Gastrocnemius medialis (tissue), 4 donors: ENCODE measurements at regions not wholly inside any gene's neighbourhood (a gene's known extent, or its start where the extent isn't known, plus 50 kb on each side); places are given as distances from the start of the nearest gene placed in this dataset.
"Not testable (repeated sequence)": the region's sequence is repeated elsewhere in the genome, so short reads cannot be mapped to it uniquely, and the experiment has no call there.

Source experiments
- ATAC-seq, 2 donors: fragments of 150-250 bp; one replicate each; pipeline ENCODE4 v1.9.1; 2016
- DNase-seq, 2 donors: peaks; one replicate each; pipeline ENCODE4 v3.0.0-alpha.2; 2019
- H3K27ac ChIP-seq, 4 donors: fragments of 200-600 bp; sonication (generic); 1 replicate in 1 of 4; 2 replicates in 3 of 4; pipeline ENCODE4 v1.5.1; 2016 to 2018; ENCODE audit warnings: mild to moderate bottlenecking in 2 of 4, moderate library complexity in 1 of 4
- H3K27me3 ChIP-seq, 3 donors: fragments of 200-600 bp; sonication (generic) in 2 of 3; 1 replicate in 1 of 3; 2 replicates in 2 of 3; pipeline versions ENCODE4 v1.5.1 to v1.6.0; 2016 to 2019; ENCODE audit warnings: mild to moderate bottlenecking in 1 of 3, moderate library complexity in 1 of 3
- H3K36me3 ChIP-seq, 2 donors: fragments of 200-600 bp; sonication (generic) in 1 of 2; one replicate each; pipeline ENCODE4 v1.5.1; 2017 to 2018
- H3K4me1 ChIP-seq, 2 donors: fragments of 200-600 bp; sonication (generic) in 1 of 2; one replicate each; pipeline ENCODE4 v1.5.1; 2016 to 2017; ENCODE audit warnings: mild to moderate bottlenecking in 2 of 2
- H3K4me3 ChIP-seq, 4 donors: fragments of 200-600 bp; sonication (generic) in 3 of 4; 1 replicate in 1 of 4; 2 replicates in 3 of 4; pipeline ENCODE4 v1.5.1; 2016 to 2019; ENCODE audit warnings: mild to moderate bottlenecking in 2 of 4
- H3K9me3 ChIP-seq, 3 donors: fragments of 200-600 bp; sonication (generic) in 2 of 3; 1 replicate in 1 of 3; 2 replicates in 2 of 3; pipeline ENCODE4 v1.5.1; 2016 to 2019
- POLR2A ChIP-seq, 2 donors: fragments of 450-650 bp; IDR thresholded peaks; one replicate each; pipeline ENCODE4 v1.6.1; 2017; ENCODE audit warnings: antibody characterized with exemption in 2 of 2, mild to moderate bottlenecking in 2 of 2, moderate library complexity in 2 of 2
- in situ Hi-C, 4 donors: fragments of 200-750 bp; cut with MboI; loops; one replicate each; pipeline versions ENCODE4 v1.15.0 to v1.8.0; 2017; ENCODE audit warnings: low sequenced_read_pairs in 4 of 4
- intact Hi-C: fragments of 100-400 bp; cut with DNase I; formaldehyde crosslinking; loops from one replicate; pipeline ENCODE4 v1.15.1; 2023; ENCODE audit warnings: low total_unique reads
- TF ChIP-seq, protein P1 (sequence below), 5 experiments: fragments of 450-650 bp in 3 of 5; fragments of 200-600 bp in 2 of 5; sonication (generic) in 2 of 5; IDR thresholded peaks in 4 of 5; conservative IDR thresholded peaks in 1 of 5; 1 replicate in 4 of 5; 2 replicates in 1 of 5; pipeline ENCODE4 v1.5.1; 2016 to 2019; ENCODE audit warnings: antibody characterized with exemption in 5 of 5, mild to moderate bottlenecking in 3 of 5, moderate library complexity in 3 of 5

DNA sequence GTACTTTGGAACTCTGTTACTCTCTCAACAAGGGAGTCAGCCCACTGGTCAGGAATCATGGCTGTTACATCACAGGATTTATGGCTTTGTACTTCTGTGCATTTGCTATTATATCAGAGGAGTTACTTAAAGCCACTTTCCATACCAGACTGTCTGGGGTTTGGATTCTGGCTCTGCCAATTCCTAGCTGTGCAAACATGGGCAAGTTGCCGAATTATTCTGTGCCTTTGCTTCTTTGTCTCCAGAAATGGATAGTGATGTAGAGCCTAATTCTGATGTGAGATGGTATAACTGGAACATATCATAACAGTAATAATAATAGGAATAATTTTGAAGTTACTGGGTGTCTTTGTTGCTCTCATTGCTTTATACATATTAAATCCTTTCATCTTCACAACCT lies 1047.3 kb upstream of the SEMA6A start:
- DNase-seq (no peak), ATAC-seq (no peak)
- Histone ChIP-seq H3K9me3 (no peaks in the 10 kb centered on the region), H3K36me3 (no peaks in the 10 kb centered on the region), H3K4me3 (no peak overlapping the region), H3K27ac (no peak overlapping the region), H3K4me1 (no peaks in the 10 kb centered on the region), H3K27me3 (no peaks in the 10 kb centered on the region)
- in situ Hi-C loops (no loop called here), intact Hi-C loops (no loop called here)
- TF ChIP-seq, protein P1, sequence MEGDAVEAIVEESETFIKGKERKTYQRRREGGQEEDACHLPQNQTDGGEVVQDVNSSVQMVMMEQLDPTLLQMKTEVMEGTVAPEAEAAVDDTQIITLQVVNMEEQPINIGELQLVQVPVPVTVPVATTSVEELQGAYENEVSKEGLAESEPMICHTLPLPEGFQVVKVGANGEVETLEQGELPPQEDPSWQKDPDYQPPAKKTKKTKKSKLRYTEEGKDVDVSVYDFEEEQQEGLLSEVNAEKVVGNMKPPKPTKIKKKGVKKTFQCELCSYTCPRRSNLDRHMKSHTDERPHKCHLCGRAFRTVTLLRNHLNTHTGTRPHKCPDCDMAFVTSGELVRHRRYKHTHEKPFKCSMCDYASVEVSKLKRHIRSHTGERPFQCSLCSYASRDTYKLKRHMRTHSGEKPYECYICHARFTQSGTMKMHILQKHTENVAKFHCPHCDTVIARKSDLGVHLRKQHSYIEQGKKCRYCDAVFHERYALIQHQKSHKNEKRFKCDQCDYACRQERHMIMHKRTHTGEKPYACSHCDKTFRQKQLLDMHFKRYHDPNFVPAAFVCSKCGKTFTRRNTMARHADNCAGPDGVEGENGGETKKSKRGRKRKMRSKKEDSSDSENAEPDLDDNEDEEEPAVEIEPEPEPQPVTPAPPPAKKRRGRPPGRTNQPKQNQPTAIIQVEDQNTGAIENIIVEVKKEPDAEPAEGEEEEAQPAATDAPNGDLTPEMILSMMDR (IDR thresholded peaks at IDR 0.05 in 4 of 5, conservative IDR thresholded peaks at IDR 0.05 in 1 of 5), result no peak
- no peak for TF ChIP-seq POLR2A (IDR thresholded peaks at IDR 0.05)

DNA sequence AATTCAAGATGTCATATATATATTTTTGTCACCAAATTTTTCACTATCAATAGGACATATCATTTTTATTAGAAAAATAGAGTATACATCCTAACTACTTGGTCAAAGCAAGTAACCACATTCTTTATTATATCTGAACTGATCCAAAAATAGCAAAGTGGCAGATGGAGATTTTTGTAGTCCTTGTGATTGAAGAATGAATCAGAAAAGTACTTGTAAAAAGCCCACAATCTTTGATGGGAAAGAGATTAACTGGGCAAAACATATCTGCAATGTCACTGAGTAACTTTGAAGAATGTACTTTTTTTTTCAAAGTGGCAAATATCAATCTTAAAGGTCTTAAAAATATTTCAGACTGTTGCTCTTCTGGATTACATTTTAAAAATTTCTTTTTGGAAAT lies 1040.6 kb upstream of the SEMA6A start:
- no peaks in the 10 kb centered on the region for H3K9me3 ChIP-seq
- H3K27ac ChIP-seq, result no peak overlapping the region
- ATAC-seq (no peak), DNase-seq (no peak)
- no peaks in the 10 kb centered on the region for H3K4me1 ChIP-seq
- in situ Hi-C loops (no loop called here), intact Hi-C loops (no loop called here)
- H3K4me3 ChIP-seq, result no peak overlapping the region
- TF ChIP-seq POLR2A (IDR thresholded peaks at IDR 0.05), result no peak
- TF ChIP-seq, protein P1 (IDR thresholded peaks at IDR 0.05 in 4 of 5, conservative IDR thresholded peaks at IDR 0.05 in 1 of 5), result no peak
- no peaks in the 10 kb centered on the region for H3K36me3 ChIP-seq
- no peaks in the 10 kb centered on the region for H3K27me3 ChIP-seq

DNA sequence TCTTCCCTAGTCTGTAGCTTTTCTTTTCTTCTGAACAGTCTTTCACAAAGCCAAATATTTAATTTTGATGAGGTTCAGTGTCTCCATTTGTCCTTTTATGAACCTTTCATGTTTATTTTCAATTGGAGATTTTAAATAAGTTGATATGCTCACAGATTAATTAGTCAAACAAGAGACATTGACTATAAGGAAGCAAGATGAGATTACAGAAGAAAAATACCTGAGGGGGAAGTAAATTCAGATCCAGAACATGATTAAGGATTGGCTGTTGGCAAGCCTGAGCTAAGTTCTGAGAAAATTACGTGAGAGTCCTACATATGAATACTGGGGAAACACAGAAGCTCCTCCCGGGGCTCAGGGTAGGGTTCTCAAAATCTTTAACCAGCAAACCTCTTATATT lies 1039.8 kb upstream of the SEMA6A start:
- intact Hi-C loops, result no loop called here
- TF ChIP-seq, protein P1 (IDR thresholded peaks at IDR 0.05 in 4 of 5, conservative IDR thresholded peaks at IDR 0.05 in 1 of 5), result no peak
- no peak for TF ChIP-seq POLR2A (IDR thresholded peaks at IDR 0.05)
- ATAC-seq (no peak), DNase-seq (no peak)
- no peaks in the 10 kb centered on the region for H3K36me3 ChIP-seq
- no peaks in the 10 kb centered on the region for H3K27me3 ChIP-seq
- in situ Hi-C loops, result no loop called here
- no peak overlapping the region for H3K27ac ChIP-seq
- H3K4me1 ChIP-seq, result no peaks in the 10 kb centered on the region
- H3K9me3 ChIP-seq, result no peaks in the 10 kb centered on the region
- no peak overlapping the region for H3K4me3 ChIP-seq

DNA sequence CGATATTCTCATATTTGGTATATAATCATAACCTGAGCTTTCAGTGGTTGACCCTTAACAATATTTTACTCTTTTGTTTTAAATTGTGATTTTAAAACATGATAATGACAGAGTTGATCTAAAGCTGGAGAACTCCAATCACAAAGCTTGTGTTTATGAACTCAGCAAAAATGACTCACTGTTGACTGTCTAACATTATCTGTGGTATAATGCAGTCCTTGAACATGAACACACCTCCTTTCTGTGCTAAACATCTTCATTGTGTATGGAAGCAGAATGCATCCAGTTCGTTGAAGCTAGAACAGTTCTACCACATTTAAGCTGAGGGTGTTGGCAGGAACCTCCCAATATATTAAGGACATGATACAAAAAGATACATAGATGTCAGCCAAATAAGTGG lies 1030.2 kb upstream of the SEMA6A start:
- no peaks in the 10 kb centered on the region for H3K36me3 ChIP-seq
- no peak for DNase-seq
- H3K27me3 ChIP-seq, result no peaks in the 10 kb centered on the region
- intact Hi-C loops, result no loop called here
- no peak for ATAC-seq
- H3K4me3 ChIP-seq, result no peak overlapping the region
- H3K4me1 ChIP-seq, result no peaks in the 10 kb centered on the region
- no peak overlapping the region for H3K27ac ChIP-seq
- in situ Hi-C loops, result no loop called here
- TF ChIP-seq, protein P1 (IDR thresholded peaks at IDR 0.05 in 4 of 5, conservative IDR thresholded peaks at IDR 0.05 in 1 of 5), result no peak
- TF ChIP-seq POLR2A (IDR thresholded peaks at IDR 0.05), result no peak
- no peaks in the 10 kb centered on the region for H3K9me3 ChIP-seq

DNA sequence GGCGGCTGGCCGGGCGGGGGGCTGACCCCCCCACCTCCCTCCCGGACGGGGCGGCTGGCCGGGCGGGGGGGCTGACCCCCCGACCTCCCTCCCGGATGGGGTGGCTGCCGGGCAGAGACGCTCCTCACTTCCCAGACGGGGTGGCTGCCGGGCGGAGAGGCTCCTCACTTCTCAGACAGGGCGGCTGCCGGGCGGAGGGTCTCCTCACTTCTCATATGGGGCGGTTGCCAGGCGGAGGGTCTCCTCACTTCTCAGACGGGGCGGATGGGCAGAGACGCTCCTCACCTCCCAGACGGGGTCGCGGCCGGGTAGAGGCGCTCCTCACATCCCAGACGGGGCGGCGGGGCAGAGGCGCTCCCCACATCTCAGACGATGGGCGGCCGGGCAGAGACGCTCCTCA lies 1025.2 kb upstream of the SEMA6A start:
- DNase-seq, in situ Hi-C loops, H3K4me3 ChIP-seq, H3K9me3 ChIP-seq, H3K36me3 ChIP-seq, H3K27me3 ChIP-seq, H3K27ac ChIP-seq, intact Hi-C loops, H3K4me1 ChIP-seq, ATAC-seq: not testable (repeated sequence)
